K562 (cell line): ENCODE measurements at regions not wholly inside any gene's neighbourhood (a gene's known extent, or its start where the extent isn't known, plus 50 kb on each side); places are given as distances from the start of the nearest gene placed in this dataset.

Source experiments
- ATAC-seq: fragments of 200-7000 bp; cut with Tn5 transposase; 3 replicates; pipeline ENCODE4 v1.9.1; 2020; ENCODE audit warnings: moderate library complexity
- BruUV-seq: library from RNA; stranded (reverse); fragments of 400-500 nt; replicated peaks from 2 replicates; lab custom pipeline; 2021; lab: Mats Ljungman, UMichigan
- CTCF ChIA-PET: fragments of 300-600 bp; formaldehyde crosslinking; extraction: SDS; loops from one replicate; lab custom pipeline; 2021; ENCODE audit warnings: low intra/inter-chr PET ratio; lab: Yijun Ruan, JAX
- POLR2A ChIA-PET: fragments of 300-600, 350-650 bp; sonication (Branson Sonifier 250); formaldehyde crosslinking; extraction: SDS; loops from one replicate; lab custom pipeline; 2021; ENCODE audit warnings: antibody characterized with exemption, inconsistent platforms; lab: Yijun Ruan, JAX
- DNase-seq, 4 experiments: peaks; one replicate each; pipeline versions ENCODE4 v3.0.0 to v3.0.0-alpha.2; 2011 to 2018; ENCODE audit warnings: low spot score in 3 of 4, mixed read lengths in 3 of 4; ENCODE audit errors: extremely low read depth in 1 of 4
- FAIRE-seq: peaks from 2 replicates; lab custom pipeline; 2011; peaks lifted over from hg19 to GRCh38; lab: Jason Lieb, UNC
- H2AFZ ChIP-seq: 2 replicates; pipeline ENCODE4 v1.6.0; 2011; ENCODE audit warnings: low read depth, low read length, control low read depth, inconsistent platforms
- H3K27ac ChIP-seq: fragments of 200-600 bp; 3 replicates; pipeline ENCODE4 v1.8.0; 2011; ENCODE audit warnings: low read depth, mild to moderate bottlenecking, control low read depth, inconsistent platforms, low read length, moderate library complexity, mixed read lengths; ENCODE audit errors: extremely low read depth
- H3K27me3 ChIP-seq, 2 experiments: fragments of 300-600 bp in 1 of 2; 2 replicates in 1 of 2; 3 replicates in 1 of 2; pipeline versions ENCODE4 v1.6.0 to v1.8.0; 2011; ENCODE audit warnings: inconsistent platforms in 2 of 2, low read length in 2 of 2, mild to moderate bottlenecking in 1 of 2, mixed read lengths in 1 of 2, moderate library complexity in 1 of 2; ENCODE audit not compliant: control insufficient read depth in 2 of 2, insufficient read depth in 2 of 2
- H3K36me3 ChIP-seq: fragments of 300-600 bp; 3 replicates; pipeline ENCODE4 v1.8.0; 2011; ENCODE audit warnings: mild to moderate bottlenecking, low read length, inconsistent platforms; ENCODE audit not compliant: control insufficient read depth, insufficient read depth
- H3K4me1 ChIP-seq, 2 experiments: fragments of 200-600 bp in 1 of 2; replicated peaks in 1 of 2; 2 replicates in 1 of 2; 3 replicates in 1 of 2; pipeline versions ENCODE4 v1.5.1 to v1.8.0; 2011; ENCODE audit warnings: inconsistent platforms in 2 of 2, low read length in 2 of 2, mild to moderate bottlenecking in 1 of 2, mixed read lengths in 1 of 2, moderate library complexity in 1 of 2; ENCODE audit not compliant: control insufficient read depth in 2 of 2, insufficient read depth in 2 of 2
- H3K4me2 ChIP-seq: 2 replicates; pipeline ENCODE4 v1.6.1; 2011; ENCODE audit warnings: low read length, control low read depth, inconsistent platforms, mixed read lengths; ENCODE audit not compliant: insufficient read depth
- H3K4me3 ChIP-seq: fragments of 200-600 bp; sonication (generic), shearing (Covaris generic); 2 replicates; pipeline ENCODE4 v1.5.1; 2016; ENCODE audit warnings: control low read depth, inconsistent platforms
- H3K79me2 ChIP-seq: fragments of 200-600 bp; 3 replicates; pipeline ENCODE4 v1.8.0; 2011; ENCODE audit warnings: low read length, inconsistent platforms; ENCODE audit not compliant: control insufficient read depth, insufficient read depth
- H3K9ac ChIP-seq, 2 experiments: 2 replicates each; pipeline versions ENCODE4 v1.6.0 to v1.6.1; 2011; ENCODE audit warnings: low read depth in 2 of 2, low read length in 2 of 2, control low read depth in 1 of 2, inconsistent platforms in 1 of 2, mild to moderate bottlenecking in 1 of 2, mixed read lengths in 1 of 2; ENCODE audit not compliant: insufficient read depth in 1 of 2
- H3K9me1 ChIP-seq: one replicate; pipeline ENCODE4 v1.6.0; 2011; ENCODE audit warnings: inconsistent platforms, mild to moderate bottlenecking, low read length, moderate library complexity; ENCODE audit not compliant: control insufficient read depth, insufficient read depth
- H3K9me3 ChIP-seq: replicated peaks from 2 replicates; pipeline ENCODE4 v1.5.1; 2011; ENCODE audit warnings: low read depth, low read length, inconsistent platforms; ENCODE audit not compliant: control insufficient read depth, insufficient read depth
- H4K20me1 ChIP-seq: replicated peaks from 2 replicates; pipeline ENCODE4 v1.6.1; 2011; ENCODE audit warnings: low read length, inconsistent platforms, mixed read lengths; ENCODE audit not compliant: control insufficient read depth, insufficient read depth
- BCL6 ChIP-seq: fragments of 250-450 bp; sonication (Bioruptor Pico); IDR thresholded peaks from 2 replicates; pipeline ENCODE4 v1.4.0; 2020
- BHLHE40 ChIP-seq: IDR thresholded peaks from 2 replicates; pipeline ENCODE4 v1.6.1; 2011; ENCODE audit warnings: low read length, improper control_type of control experiment
- CC2D1A ChIP-seq: fragments of 450-650 bp; IDR thresholded peaks from 2 replicates; pipeline ENCODE4 v1.6.1; 2017; ENCODE audit warnings: mild to moderate bottlenecking
- FIP1L1 ChIP-seq: fragments of 200-400 bp; formaldehyde crosslinking; IDR thresholded peaks from 2 replicates; pipeline ENCODE4 v1.6.1; 2018; ENCODE audit warnings: mild to moderate bottlenecking, low read depth, low read length; ENCODE audit not compliant: poor library complexity, severe bottlenecking
- KDM4B ChIP-seq, 2 experiments: fragments of 450-650 bp in 1 of 2; sonication (generic) in 1 of 2; IDR thresholded peaks; 2 replicates each; pipeline ENCODE4 v1.6.1; 2016 to 2017; ENCODE audit warnings: borderline replicate concordance in 2 of 2, antibody characterized with exemption in 1 of 2, low read depth in 1 of 2, mild to moderate bottlenecking in 1 of 2
- MCM7 ChIP-seq, 2 experiments: fragments of 450-650 bp; IDR thresholded peaks; 2 replicates each; pipeline ENCODE4 v1.6.1; 2016 to 2018
- MLLT1 ChIP-seq, 2 experiments: fragments of 450-650 bp; IDR thresholded peaks; 2 replicates each; pipeline ENCODE4 v1.6.1; 2016
- NFRKB ChIP-seq: fragments of 450-650 bp; IDR thresholded peaks from 2 replicates; pipeline ENCODE4 v1.6.1; 2016; ENCODE audit warnings: low read depth
- PHTF2 ChIP-seq: fragments of 250-450 bp; sonication (Bioruptor Pico); IDR thresholded peaks from 2 replicates; pipeline ENCODE4 v1.5.0; 2021; ENCODE audit warnings: mild to moderate bottlenecking
- POLR2A ChIP-seq: fragments of 450-650 bp; conservative IDR thresholded peaks from 2 replicates; pipeline ENCODE4 v1.6.1; 2016
- RFX1 ChIP-seq: fragments of 450-650 bp; IDR thresholded peaks from 2 replicates; pipeline ENCODE4 v1.6.1; 2016; ENCODE audit warnings: mild to moderate bottlenecking, moderate library complexity
- SP1 ChIP-seq: sonication (generic); formaldehyde crosslinking; IDR thresholded peaks from 2 replicates; pipeline ENCODE4 v1.8.1; 2022; ENCODE audit warnings: mild to moderate bottlenecking, missing genetic modification reagents
- TRIM24 ChIP-seq, 2 experiments: fragments of 450-650 bp; IDR thresholded peaks; 2 replicates each; pipeline ENCODE4 v1.6.1; 2016
- ZNF184 ChIP-seq: sonication (generic); formaldehyde crosslinking; IDR thresholded peaks from 2 replicates; pipeline ENCODE4 v1.5.0; 2020; ENCODE audit warnings: missing genetic modification reagents
- ZNF224 ChIP-seq: sonication (generic); formaldehyde crosslinking; IDR thresholded peaks from 2 replicates; pipeline ENCODE4 v1.8.0; 2022; ENCODE audit warnings: mild to moderate bottlenecking, missing genetic modification reagents
- ZNF253 ChIP-seq: fragments of 250-450 bp; sonication (Bioruptor Pico); conservative IDR thresholded peaks from 2 replicates; pipeline ENCODE4 v1.6.1; 2021; ENCODE audit warnings: mild to moderate bottlenecking
- ZNF311 ChIP-seq: fragments of 250-450 bp; sonication (Bioruptor Pico); IDR thresholded peaks from 2 replicates; pipeline ENCODE4 v1.4.0; 2020; ENCODE audit warnings: mild to moderate bottlenecking, moderate library complexity
- WGBS: fragments of 100-300 bp; shearing (Covaris generic); methylation state at CpG from one replicate; pipeline ENCODE4 v1.1.6; 2016; ENCODE audit warnings: low coverage, mixed read lengths; ENCODE audit not compliant: insufficient coverage; ENCODE audit errors: missing lambda C conversion rate; 5-methylcytosine and 5-hydroxymethylcytosine counted together
- in situ Hi-C: fragments of 300-500 bp; cut with MboI; formaldehyde crosslinking; loops from 4 replicates; pipeline ENCODE4 v1.15.0; 2018; ENCODE audit warnings: inconsistent platforms, mixed read lengths
- intact Hi-C: fragments of 100-400 bp; cut with micrococcal nuclease; formaldehyde crosslinking; loops from 2 replicates; pipeline ENCODE4 v1.14.2; 2022
- TF ChIP-seq, protein P1 (sequence below), 2 experiments: fragments of 450-650 bp in 1 of 2; sonication (generic) in 1 of 2; formaldehyde crosslinking in 1 of 2; IDR thresholded peaks in 1 of 2; conservative IDR thresholded peaks in 1 of 2; 2 replicates each; pipeline versions ENCODE4 v1.6.1 to v1.8.1; 2016 to 2023; ENCODE audit warnings: mild to moderate bottlenecking in 2 of 2, moderate library complexity in 2 of 2, inconsistent platforms in 1 of 2, missing genetic modification reagents in 1 of 2

- POLR2A ChIA-PET, result interaction anchor here (0.7 kb wide), 1 partner anchor 1073 kb away, joined by 4 read pairs; no protein-coding TSS in a partner anchor
- intact Hi-C loops, result no loop called here
- no peaks in the 10 kb centered on the region for H4K20me1 ChIP-seq
- no peak for DNase-seq
- no peaks in the 10 kb centered on the region for H3K9me3 ChIP-seq
- in situ Hi-C loops, result no loop called here
- no peaks in the 10 kb centered on the region for H3K4me1 ChIP-seq
- no peak overlapping the region for H3K27ac ChIP-seq
- no peak overlapping the region for H2AFZ ChIP-seq
- FAIRE-seq, result no peak
- no peaks in the 10 kb centered on the region for H3K36me3 ChIP-seq
- H3K4me3 ChIP-seq, result no peak overlapping the region
- H3K27me3 ChIP-seq, result peaks cover 11 to 17% of the 10 kb centered on the region in 2 experiments; a peak in 3 of 5 replicates
- BruUV-seq, result no TSS peak
- TF ChIP-seq POLR2A, result no peak
- TF ChIP-seq RFX1, result peak; percentile 62
- TF ChIP-seq ZNF224 (CRISPR knock-in tag), result no peak
- TF ChIP-seq, all 486 proteins: peak for 1
- no peak overlapping the region for H3K4me2 ChIP-seq
- no peaks in the 10 kb centered on the region for H3K79me2 ChIP-seq
- no peak overlapping the region for H3K9ac ChIP-seq
- no peak for ATAC-seq
- CTCF ChIA-PET, result no interaction called here
- no peaks in the 10 kb centered on the region for H3K9me1 ChIP-seq
- 0% methylated on average over 2 of the region's 2 CpGs for WGBS
These were observed 105.3 kb downstream of the AASDH start for GRCh38 chr4:56282004-56282403.

DNA sequence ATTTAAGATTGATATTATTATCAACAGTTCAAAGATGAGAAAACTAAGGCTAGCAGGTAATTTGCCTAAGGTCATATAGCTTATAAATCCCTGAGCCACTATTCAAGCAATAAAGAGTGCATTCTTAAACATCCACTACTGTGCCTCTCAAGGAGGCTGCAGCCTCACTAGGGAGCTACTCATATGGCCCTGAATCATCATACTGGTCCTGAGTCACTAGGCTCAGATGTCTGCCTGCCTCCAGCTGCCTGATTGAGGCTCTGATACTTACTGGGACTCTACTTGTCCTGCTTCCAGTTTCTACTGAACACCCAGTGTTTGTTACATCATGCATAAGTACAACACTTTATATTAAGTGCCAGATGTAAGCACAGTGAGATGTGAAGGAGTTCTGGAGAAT is 110.7 kb downstream of the AASDH start:
- ATAC-seq (no peak), DNase-seq (no peak), FAIRE-seq (no peak)
- Histone ChIP-seq H3K4me3 (no peak overlapping the region), H3K9me1 (no peaks in the 10 kb centered on the region), H3K27me3 (peaks cover 20 to 27% of the 10 kb centered on the region in 2 experiments; a peak in 3 of 5 replicates), H3K27ac (no peak overlapping the region), H2AFZ (no peak overlapping the region), H4K20me1 (no peaks in the 10 kb centered on the region), H3K9me3 (no peaks in the 10 kb centered on the region), H3K79me2 (no peaks in the 10 kb centered on the region), H3K4me2 (no peak overlapping the region), H3K9ac (no peak overlapping the region), H3K4me1 (no peaks in the 10 kb centered on the region), H3K36me3 (no peaks in the 10 kb centered on the region)
- ChIA-PET CTCF (no interaction called here), POLR2A (no interaction called here)
- intact Hi-C loops, result no loop called here
- in situ Hi-C loops, result no loop called here
- BruUV-seq, result no TSS peak
- TF ChIP-seq, protein P1, sequence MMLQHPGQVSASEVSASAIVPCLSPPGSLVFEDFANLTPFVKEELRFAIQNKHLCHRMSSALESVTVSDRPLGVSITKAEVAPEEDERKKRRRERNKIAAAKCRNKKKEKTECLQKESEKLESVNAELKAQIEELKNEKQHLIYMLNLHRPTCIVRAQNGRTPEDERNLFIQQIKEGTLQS (IDR thresholded peaks at IDR 0.05), result no peak
- TF ChIP-seq, protein P1 (CRISPR knock-in tag; conservative IDR thresholded peaks at IDR 0.05), result no peak
- TF ChIP-seq NFRKB (no peak), ZNF184 (CRISPR knock-in tag) (no peak), MCM7 (IDR thresholded peaks at IDR 0.05) (no peak), ZNF311 (CRISPR knock-in tag) (no peak), CC2D1A (no peak), TRIM24 (IDR thresholded peaks at IDR 0.05) (no peak), BHLHE40 (no peak), ZNF253 (no peak), POLR2A (no peak), MLLT1 (IDR thresholded peaks at IDR 0.05) (no peak), SP1 (CRISPR knock-in tag) (no peak), FIP1L1 (no peak), KDM4B (IDR thresholded peaks at IDR 0.05; ENCODE audit: borderline replicate concordance in 2 of 2, low read depth in 1 of 2) (no peak), BCL6 (CRISPR knock-in tag) (no peak), PHTF2 (CRISPR knock-in tag) (no peak)
